Activated T-helper 2 cell treated with anti-CD3 and anti-CD28 coated beads, Interferon-gamma antibody, Interleukin-2, Interleukin-4, amounts not matched to agents 10 μg/mL and 5 μg/mL and 100 μg/mL, durations not matched to agents 14 hours and 24 hours and 36 hours (primary cell): ENCODE measurements at regions not wholly inside any gene's neighbourhood (a gene's known extent, or its start where the extent isn't known, plus 50 kb on each side); places are given as distances from the start of the nearest gene placed in this dataset.
"Not testable (repeated sequence)": the region's sequence is repeated elsewhere in the genome, so short reads cannot be mapped to it uniquely, and the experiment has no call there.

Source experiments
- DNase-seq: peaks from one replicate; pipeline ENCODE4 v3.0.0; 2021; ENCODE audit warnings: low spot score
- H3K27ac Mint-ChIP-seq: one replicate; pipeline ENCODE4 v1.8.0; 2021; ENCODE audit warnings: mixed read lengths
- H3K27me3 Mint-ChIP-seq: one replicate; pipeline ENCODE4 v1.8.0; 2021; ENCODE audit warnings: low read depth, mixed read lengths
- H3K36me3 Mint-ChIP-seq: one replicate; pipeline ENCODE4 v1.8.0; 2021; ENCODE audit warnings: low read depth, mixed read lengths
- H3K4me1 Mint-ChIP-seq: one replicate; pipeline ENCODE4 v1.8.0; 2021; ENCODE audit warnings: low read depth, mixed read lengths
- H3K4me3 Mint-ChIP-seq: one replicate; pipeline ENCODE4 v1.8.0; 2021; ENCODE audit warnings: low read depth, mild to moderate bottlenecking, moderate library complexity, mixed read lengths
- H3K9me3 Mint-ChIP-seq: one replicate; pipeline ENCODE4 v1.8.0; 2021; ENCODE audit warnings: mixed read lengths
- intact Hi-C: fragments of 100-400 bp; cut with micrococcal nuclease; formaldehyde crosslinking; loops from one replicate; pipeline ENCODE4 v1.15.1; 2023

DNA sequence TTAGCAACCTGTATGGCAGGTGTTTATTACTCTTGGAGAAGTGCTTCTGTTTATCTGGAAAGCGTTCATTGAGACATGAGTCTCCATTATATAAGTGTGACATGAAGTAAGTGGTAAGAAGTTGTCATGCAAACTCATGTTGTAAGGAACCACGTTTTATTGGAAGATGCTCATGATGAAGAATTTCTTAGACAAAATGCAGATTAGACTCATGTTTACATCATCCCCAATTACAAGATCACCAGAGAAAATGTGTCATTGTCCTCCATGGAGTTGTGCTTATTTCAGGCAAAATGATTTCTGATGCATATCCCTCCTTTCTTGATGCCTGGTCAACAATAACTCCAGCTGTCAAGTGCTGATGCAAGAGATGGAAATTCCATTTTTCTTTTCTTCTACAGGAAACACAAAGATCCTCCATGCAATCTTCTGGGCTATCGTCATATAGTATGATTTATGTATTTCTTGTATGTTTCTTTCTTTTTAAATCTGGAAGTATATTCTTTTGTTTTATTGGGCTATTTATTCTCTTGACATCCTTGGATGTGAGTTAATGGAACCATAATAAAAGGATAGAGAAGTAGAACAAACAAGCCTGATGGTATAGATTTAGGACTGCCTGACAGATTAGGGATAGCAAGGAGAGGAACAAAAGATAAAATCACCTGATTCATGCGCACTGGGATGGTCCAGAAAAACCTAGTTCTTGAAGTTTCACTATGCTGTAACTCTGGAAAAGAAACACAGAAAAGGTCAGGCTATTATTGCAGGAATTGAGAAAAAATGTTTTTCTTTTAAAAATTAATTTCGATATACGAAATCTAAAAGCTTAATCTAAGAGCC lies 50.7 kb upstream of the DIAPH3 start:
- Mint-ChIP-seq H3K27ac (no peak overlapping the region), H3K36me3 (no peaks in the 10 kb centered on the region), H3K4me1 (no peaks in the 10 kb centered on the region), H3K9me3 (no peaks in the 10 kb centered on the region), H3K27me3 (peaks cover 42% of the 10 kb centered on the region), H3K4me3 (no peak overlapping the region)
- no peak for DNase-seq
- intact Hi-C loops: loop anchor here (10.0 kb wide), 1 partner anchor 50 kb away; no protein-coding TSS in a partner anchor

DNA sequence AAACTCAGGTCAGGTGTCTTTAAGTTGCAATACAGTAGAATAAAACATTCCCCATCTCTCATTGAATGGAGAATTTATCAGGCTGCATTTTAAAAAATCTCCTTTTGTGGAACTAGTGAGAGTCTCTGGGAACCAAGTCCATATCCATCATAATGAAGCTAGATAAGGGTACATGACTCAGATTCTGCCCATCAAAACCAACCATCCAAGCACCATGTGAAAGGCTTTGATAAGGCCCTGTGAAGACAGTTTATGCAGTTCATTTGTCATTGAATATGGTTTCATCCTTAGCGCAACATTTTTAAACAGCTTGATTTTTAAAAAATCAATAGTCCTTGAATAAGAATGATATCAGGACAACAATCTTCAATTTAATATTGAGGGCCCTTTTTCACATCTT lies 56.3 kb upstream of the DIAPH3 start:
- no peak overlapping the region for H3K4me3 Mint-ChIP-seq
- H3K36me3 Mint-ChIP-seq: no peaks in the 10 kb centered on the region
- no peaks in the 10 kb centered on the region for H3K4me1 Mint-ChIP-seq
- peaks cover 31% of the 10 kb centered on the region for H3K27me3 Mint-ChIP-seq
- H3K9me3 Mint-ChIP-seq: no peaks in the 10 kb centered on the region
- intact Hi-C loops: no loop called here
- H3K27ac Mint-ChIP-seq: no peak overlapping the region
- no peak for DNase-seq

DNA sequence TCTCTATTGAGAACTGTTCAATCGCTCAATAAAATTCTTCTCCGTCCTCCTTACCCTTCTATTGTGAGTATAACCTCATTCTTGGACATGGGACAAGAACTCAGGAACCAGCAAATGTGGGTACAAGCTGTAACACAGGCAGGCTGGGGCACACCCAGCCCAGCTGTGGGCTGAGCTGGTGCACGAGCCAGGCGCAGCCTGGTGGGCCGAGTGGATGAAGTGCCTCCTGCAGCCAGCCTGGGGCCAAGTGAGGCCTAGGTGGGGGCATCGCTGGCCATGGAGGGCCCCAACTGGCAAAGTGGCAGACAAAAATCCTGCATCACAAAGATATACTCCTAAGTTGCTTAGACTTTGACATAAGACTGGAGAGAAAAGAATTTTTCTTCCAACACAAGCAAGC lies 57.9 kb upstream of the DIAPH3 start:
- H3K9me3 Mint-ChIP-seq: no peaks in the 10 kb centered on the region
- no peak overlapping the region for H3K27ac Mint-ChIP-seq
- no peaks in the 10 kb centered on the region for H3K4me1 Mint-ChIP-seq
- H3K36me3 Mint-ChIP-seq: no peaks in the 10 kb centered on the region
- no peak overlapping the region for H3K4me3 Mint-ChIP-seq
- intact Hi-C loops: no loop called here
- H3K27me3 Mint-ChIP-seq: peaks cover 25% of the 10 kb centered on the region
- no peak for DNase-seq

DNA sequence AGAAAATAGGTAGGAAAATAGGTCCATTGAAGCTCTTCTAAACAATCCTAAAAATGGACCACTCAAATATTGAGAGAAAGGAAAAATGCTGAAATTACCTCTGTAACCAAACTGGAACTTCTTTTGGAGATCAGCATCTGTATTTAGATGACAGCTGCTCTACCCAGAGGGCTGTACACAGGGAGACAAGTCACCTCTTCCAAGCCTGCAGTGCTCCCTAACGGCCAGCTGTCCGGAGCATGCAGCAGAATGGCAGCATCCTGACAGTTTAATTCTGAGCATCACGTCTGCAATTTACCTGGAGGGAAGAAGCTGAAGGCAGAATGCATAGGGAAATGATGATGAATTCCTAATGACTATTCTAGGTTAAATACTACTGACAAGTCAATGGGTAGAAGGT lies 62.8 kb upstream of the DIAPH3 start:
- H3K36me3 Mint-ChIP-seq: no peaks in the 10 kb centered on the region
- no peak overlapping the region for H3K4me3 Mint-ChIP-seq
- H3K9me3 Mint-ChIP-seq: no peaks in the 10 kb centered on the region
- H3K27me3 Mint-ChIP-seq: peaks cover 17% of the 10 kb centered on the region
- DNase-seq: no peak
- no peak overlapping the region for H3K27ac Mint-ChIP-seq
- peaks cover 13% of the 10 kb centered on the region for H3K4me1 Mint-ChIP-seq
- intact Hi-C loops: no loop called here

DNA sequence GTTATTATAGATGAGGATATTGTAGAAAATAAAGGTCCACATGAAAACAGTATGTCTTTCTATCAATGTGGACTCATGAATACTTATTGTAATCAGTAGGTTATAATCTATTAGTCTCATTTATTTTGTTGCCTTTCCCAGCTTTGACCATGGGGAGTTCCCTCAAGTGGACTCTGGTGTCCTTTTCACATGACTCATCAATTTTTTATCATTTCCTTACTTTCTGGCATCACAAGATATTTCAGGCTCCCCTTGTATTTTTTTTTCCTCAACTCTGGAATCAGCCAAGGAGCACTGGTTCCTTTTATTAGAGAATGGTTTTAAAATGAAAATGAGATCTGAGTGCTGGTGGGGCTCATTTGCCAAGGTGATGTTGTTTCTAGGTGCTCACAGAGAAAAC lies 63.4 kb upstream of the DIAPH3 start:
- Mint-ChIP-seq H3K4me1 (peaks cover 13% of the 10 kb centered on the region), H3K9me3 (no peaks in the 10 kb centered on the region), H3K36me3 (no peaks in the 10 kb centered on the region), H3K27ac (no peak overlapping the region), H3K27me3 (peaks cover 18% of the 10 kb centered on the region), H3K4me3 (no peak overlapping the region)
- intact Hi-C loops: no loop called here
- DNase-seq: no peak

DNA sequence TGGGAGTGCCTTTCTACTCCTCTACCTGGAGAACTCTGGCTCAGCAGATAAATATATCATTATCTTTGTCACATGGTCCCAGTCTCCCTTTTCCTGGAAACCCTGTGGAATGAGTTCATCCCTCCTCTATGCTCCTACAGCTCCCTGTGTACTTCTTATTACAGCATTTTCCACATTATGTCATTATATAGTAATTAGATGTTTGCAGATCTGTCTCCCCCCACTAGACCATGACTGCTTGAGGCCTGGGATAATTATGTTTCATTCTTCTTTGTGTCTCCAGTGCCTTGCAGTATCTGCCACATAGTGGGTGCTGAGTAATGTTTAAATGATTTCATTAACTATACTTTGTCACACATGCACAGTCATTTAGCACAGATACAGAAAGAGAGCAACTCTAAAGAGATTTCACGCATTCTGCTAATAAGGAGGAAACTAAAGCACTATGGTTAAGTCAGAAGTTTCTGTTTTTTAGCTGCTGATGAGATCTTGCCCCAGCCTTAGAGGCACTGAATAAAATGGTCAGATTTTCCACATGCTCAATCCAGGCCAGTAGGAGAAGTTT lies 66.1 kb upstream of the DIAPH3 start:
- Mint-ChIP-seq H3K4me3 (no peak overlapping the region), H3K36me3 (no peaks in the 10 kb centered on the region), H3K4me1 (peaks cover 13% of the 10 kb centered on the region), H3K9me3 (no peaks in the 10 kb centered on the region), H3K27ac (peak overlapping the region; percentile 61), H3K27me3 (peaks cover 28% of the 10 kb centered on the region)
- no peak for DNase-seq
- intact Hi-C loops: loop anchor here (1.0 to 5.0 kb wide), 5 partner anchors 15 to 458 kb away; partner anchors contain the start of gene DIAPH3

DNA sequence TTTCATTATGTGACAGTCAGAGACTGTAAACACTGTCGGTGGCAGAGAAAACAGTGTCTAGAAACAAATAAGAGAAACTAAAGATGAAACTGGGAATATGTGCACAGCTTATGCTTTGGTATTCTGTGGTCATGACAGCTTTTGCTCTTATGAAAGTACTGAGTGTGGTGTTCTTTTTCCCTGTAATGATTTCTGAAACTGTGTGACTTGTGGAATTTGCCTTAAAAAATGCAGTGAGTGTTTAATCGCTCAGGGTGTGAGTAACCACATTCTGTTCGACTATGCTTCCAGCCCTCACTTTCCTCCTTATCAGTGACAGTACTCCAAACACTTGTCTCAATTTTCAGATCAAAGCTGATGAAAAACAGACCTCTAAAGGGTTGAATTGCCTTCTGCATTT lies 66.9 kb upstream of the DIAPH3 start:
- DNase-seq: no peak
- Mint-ChIP-seq H3K4me3 (no peak overlapping the region), H3K9me3 (no peaks in the 10 kb centered on the region), H3K36me3 (no peaks in the 10 kb centered on the region), H3K27me3 (peaks cover 33% of the 10 kb centered on the region), H3K27ac (peak overlapping the region; percentile 61), H3K4me1 (peaks cover 13% of the 10 kb centered on the region)
- intact Hi-C loops: loop anchor here (1.0 to 5.0 kb wide), 5 partner anchors 14 to 457 kb away; partner anchors contain the start of gene DIAPH3

DNA sequence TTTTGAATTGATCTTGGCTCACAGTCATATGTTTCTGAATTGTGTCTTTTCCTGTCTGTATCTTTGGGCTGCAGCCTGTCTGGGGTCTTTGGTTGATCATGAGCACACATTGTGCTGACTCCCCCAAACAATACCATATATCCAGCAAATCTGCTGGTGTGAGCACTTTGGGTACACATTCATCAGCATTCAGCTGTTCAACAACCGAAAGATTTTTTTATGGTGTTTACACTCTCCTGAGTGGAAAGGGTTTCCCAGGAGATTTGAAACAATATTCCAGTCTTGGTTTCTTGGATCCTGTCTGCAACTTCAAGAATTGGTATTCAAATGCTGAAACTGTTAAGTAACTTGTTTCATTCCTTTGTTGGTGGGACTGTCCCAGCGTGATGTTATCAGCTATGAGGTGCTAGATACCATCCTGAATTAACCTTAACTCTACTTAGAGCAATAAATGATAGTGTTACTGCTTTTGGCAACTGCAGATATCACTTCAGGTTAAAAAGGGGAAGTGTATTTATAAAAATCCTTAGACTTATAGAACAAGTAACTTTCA lies 78.4 kb upstream of the DIAPH3 start:
- Mint-ChIP-seq H3K27ac (no peak overlapping the region), H3K9me3 (no peaks in the 10 kb centered on the region), H3K27me3 (peaks cover 27% of the 10 kb centered on the region), H3K4me3 (no peak overlapping the region), H3K4me1 (peaks cover 17% of the 10 kb centered on the region), H3K36me3 (no peaks in the 10 kb centered on the region)
- intact Hi-C loops: no loop called here
- no peak for DNase-seq

DNA sequence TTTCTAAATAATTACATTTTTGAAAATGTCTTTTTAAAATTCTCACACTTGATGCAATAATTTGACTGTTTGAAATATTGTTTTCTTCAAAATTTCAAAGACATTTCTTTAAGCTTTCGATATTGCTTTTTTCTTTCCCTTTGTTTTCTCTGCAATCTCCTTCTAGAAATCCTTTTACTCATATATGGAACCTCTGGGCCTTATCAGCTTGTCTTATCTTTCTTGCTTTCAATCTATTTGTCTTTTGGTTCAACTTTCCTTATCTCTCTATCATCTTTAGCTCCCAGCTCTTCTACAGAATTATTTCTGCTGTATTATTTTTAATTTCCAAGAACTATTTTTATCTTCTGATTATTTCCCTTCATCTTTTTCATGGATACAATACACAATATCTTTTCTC lies 80.7 kb upstream of the DIAPH3 start:
- Mint-ChIP-seq H3K27ac (peak overlapping the region; percentile 5), H3K36me3 (no peaks in the 10 kb centered on the region)
- intact Hi-C loops: loop anchor here (1.0 kb wide), 3 partner anchors 10 to 21 kb away; no protein-coding TSS in a partner anchor

DNA sequence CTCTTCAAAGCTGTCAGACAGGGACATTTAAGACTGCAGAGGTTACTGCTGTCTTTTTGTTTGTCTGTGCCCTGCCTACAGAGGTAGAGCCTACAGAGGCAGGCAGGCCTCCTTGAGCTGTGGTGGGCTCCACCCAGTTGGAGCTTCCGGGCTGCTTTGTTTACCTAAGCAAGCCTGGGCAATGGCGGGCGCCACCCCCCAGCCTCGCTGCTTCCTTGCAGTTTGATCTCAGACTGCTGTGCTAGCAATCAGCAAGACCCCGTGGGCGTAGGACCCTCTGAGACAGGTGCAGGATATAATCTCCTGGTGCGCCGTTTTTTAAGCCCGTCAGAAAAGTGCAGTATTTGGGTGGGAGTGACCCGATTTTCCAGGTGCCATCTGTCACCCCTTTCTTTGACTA lies 87.7 kb upstream of the DIAPH3 start:
- H3K27me3 Mint-ChIP-seq, H3K9me3 Mint-ChIP-seq, H3K36me3 Mint-ChIP-seq, intact Hi-C loops, DNase-seq, H3K4me3 Mint-ChIP-seq, H3K27ac Mint-ChIP-seq: not testable (repeated sequence)
- peaks cover 12% of the 10 kb centered on the region for H3K4me1 Mint-ChIP-seq

More for the DNA sequence above, 80.7 kb upstream of the DIAPH3 start:
- H3K27me3 Mint-ChIP-seq: peaks cover 23% of the 10 kb centered on the region
- DNase-seq: no peak
- no peak overlapping the region for H3K4me3 Mint-ChIP-seq
- H3K9me3 Mint-ChIP-seq: no peaks in the 10 kb centered on the region
- peaks cover 17% of the 10 kb centered on the region for H3K4me1 Mint-ChIP-seq

DNA sequence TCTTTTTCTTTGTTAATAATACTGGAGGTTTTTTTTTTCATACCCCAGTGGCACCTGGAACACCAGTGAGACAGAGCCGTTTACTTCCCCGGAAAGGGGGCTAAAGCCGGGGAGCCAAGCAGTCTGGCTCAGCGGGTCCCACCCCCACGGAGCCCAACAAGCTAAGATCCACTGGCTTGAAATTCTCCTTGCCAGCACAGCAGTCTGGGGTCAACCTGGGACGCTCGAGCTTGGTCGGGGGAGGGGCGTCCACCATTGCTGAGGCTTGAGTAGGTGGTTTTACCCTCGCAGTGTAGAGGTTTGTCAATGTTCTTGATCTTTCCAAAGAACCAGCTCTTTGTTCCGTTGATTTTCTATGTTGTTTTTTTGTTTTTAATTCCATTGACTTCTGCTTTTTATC lies 94.6 kb upstream of the DIAPH3 start:
- H3K9me3 Mint-ChIP-seq: peaks cover 22% of the 10 kb centered on the region
- DNase-seq: no peak
- peaks cover 13% of the 10 kb centered on the region for H3K27me3 Mint-ChIP-seq
- H3K36me3 Mint-ChIP-seq: no peaks in the 10 kb centered on the region
- H3K4me3 Mint-ChIP-seq: no peak overlapping the region
- intact Hi-C loops: no loop called here
- no peak overlapping the region for H3K27ac Mint-ChIP-seq
- H3K4me1 Mint-ChIP-seq: peaks cover 12% of the 10 kb centered on the region

DNA sequence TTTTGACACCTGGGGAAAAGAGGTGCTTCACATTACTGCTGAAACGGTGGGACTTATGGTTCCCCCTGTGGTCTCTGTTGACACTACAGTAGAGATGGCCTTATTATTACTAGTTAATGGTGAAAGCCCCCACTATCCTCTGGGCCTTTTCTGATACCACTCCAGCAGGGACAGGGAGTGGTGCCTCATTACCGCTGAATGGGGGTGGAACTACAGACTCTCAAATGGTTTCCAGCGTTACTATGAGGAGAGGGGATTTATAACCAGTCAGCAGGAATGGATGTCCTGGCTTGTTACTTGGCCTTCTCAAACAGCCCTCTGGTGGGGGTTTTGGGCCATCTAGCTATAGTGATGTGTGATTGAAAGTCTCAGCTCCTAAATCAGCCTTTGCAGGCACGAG lies 96.7 kb upstream of the DIAPH3 start:
- Mint-ChIP-seq H3K4me1 (peaks cover under 1% of the 10 kb centered on the region), H3K4me3 (no peak overlapping the region), H3K27me3 (peaks cover 17% of the 10 kb centered on the region), H3K9me3 (peaks cover 18% of the 10 kb centered on the region), H3K27ac (no peak overlapping the region), H3K36me3 (no peaks in the 10 kb centered on the region)
- DNase-seq: no peak
- intact Hi-C loops: loop anchor here (10.0 kb wide), 1 partner anchor 46 kb away; no protein-coding TSS in a partner anchor
